Endothelial cell of umbilical vein (primary cell): ENCODE measurements at regions not wholly inside any gene's neighbourhood (a gene's known extent, or its start where the extent isn't known, plus 50 kb on each side); places are given as distances from the start of the nearest gene placed in this dataset.

Source experiments
- BruUV-seq: library from RNA; stranded (reverse); fragments of 400-500 nt; replicated peaks from 2 replicates; lab custom pipeline; 2021; lab: Mats Ljungman, UMichigan
- CTCF ChIA-PET: fragments of 300-600, 350-600 bp; sonication (Branson Sonifier 250); formaldehyde crosslinking; loops from one replicate; lab custom pipeline; 2021; ENCODE audit warnings: antibody characterized with exemption, inconsistent platforms; lab: Charles Lee
- POLR2A ChIA-PET: fragments of 300-600, 350-600 bp; sonication (Branson Sonifier 250); formaldehyde crosslinking; loops from one replicate; lab custom pipeline; 2021; ENCODE audit warnings: antibody characterized with exemption, inconsistent platforms; lab: Charles Lee
- DNase-seq: peaks from one replicate; pipeline ENCODE4 v3.0.0-alpha.2; 2011; ENCODE audit warnings: low read depth, low spot score
- FAIRE-seq: peaks from 2 replicates; lab custom pipeline; 2011; peaks lifted over from hg19 to GRCh38; lab: Jason Lieb, UNC
- H2AFZ ChIP-seq: 2 replicates; pipeline ENCODE4 v1.6.0; 2012; ENCODE audit warnings: low read depth, low read length, control low read depth, inconsistent platforms
- H3K27ac ChIP-seq: 2 replicates; pipeline ENCODE4 v1.5.1; 2011; ENCODE audit warnings: low read depth, mild to moderate bottlenecking, control low read depth, low read length, moderate library complexity; ENCODE audit not compliant: insufficient read depth
- H3K27me3 ChIP-seq, 2 experiments: 2 replicates each; pipeline versions ENCODE4 v1.6.0 to v1.6.1; 2011; ENCODE audit warnings: low read length in 2 of 2, mixed read lengths in 1 of 2; ENCODE audit not compliant: control insufficient read depth in 2 of 2, insufficient read depth in 2 of 2
- H3K36me3 ChIP-seq, 2 experiments: 2 replicates in 1 of 2; 3 replicates in 1 of 2; pipeline ENCODE4 v1.5.1; 2011; ENCODE audit warnings: low read length in 2 of 2, mild to moderate bottlenecking in 1 of 2, moderate library complexity in 1 of 2; ENCODE audit not compliant: control insufficient read depth in 2 of 2, insufficient read depth in 2 of 2; ENCODE audit errors: extremely low read depth in 1 of 2
- H3K4me1 ChIP-seq: 3 replicates; pipeline ENCODE4 v1.5.1; 2011; ENCODE audit warnings: mild to moderate bottlenecking, low read length; ENCODE audit not compliant: control insufficient read depth, insufficient read depth; ENCODE audit errors: extremely low read depth
- H3K4me2 ChIP-seq: 2 replicates; pipeline ENCODE4 v1.6.1; 2011; ENCODE audit warnings: low read length, control low read depth, mixed read lengths; ENCODE audit not compliant: insufficient read depth
- H3K4me3 ChIP-seq, 3 experiments: fragments of 200-600 bp in 1 of 3; sonication (generic), shearing (Covaris generic) in 1 of 3; replicated peaks in 1 of 3; 2 replicates each; pipeline ENCODE4 v1.5.1; 2011 to 2016; ENCODE audit warnings: control low read depth in 3 of 3, low read length in 3 of 3, mild to moderate bottlenecking in 2 of 3, inconsistent platforms in 1 of 3, low read depth in 1 of 3, moderate library complexity in 1 of 3; ENCODE audit not compliant: insufficient read depth in 1 of 3
- H3K79me2 ChIP-seq: 2 replicates; pipeline ENCODE4 v1.6.0; 2012; ENCODE audit warnings: low read length, inconsistent platforms; ENCODE audit not compliant: control insufficient read depth, insufficient read depth
- H3K9ac ChIP-seq: replicated peaks from 2 replicates; pipeline ENCODE3; 2011; ENCODE audit warnings: low read length, control low read depth; ENCODE audit not compliant: insufficient read depth; ENCODE audit errors: extremely low read depth
- H3K9me1 ChIP-seq: replicated peaks from 3 replicates; pipeline ENCODE4 v1.6.0; 2011; ENCODE audit warnings: mild to moderate bottlenecking, low read length; ENCODE audit not compliant: control insufficient read depth, insufficient read depth; ENCODE audit errors: extremely low read depth
- H3K9me3 ChIP-seq: replicated peaks from 2 replicates; pipeline ENCODE4 v1.5.1; 2012; ENCODE audit warnings: low read length, inconsistent platforms; ENCODE audit not compliant: control insufficient read depth, insufficient read depth
- H4K20me1 ChIP-seq: replicated peaks from 2 replicates; pipeline ENCODE3; 2011; ENCODE audit warnings: mild to moderate bottlenecking, low read length; ENCODE audit not compliant: control insufficient read depth, insufficient read depth; ENCODE audit errors: extremely low read depth
- CTCF ChIP-seq, 2 donors: IDR thresholded peaks; 1 replicate in 1 of 2; 2 replicates in 1 of 2; pipeline ENCODE4 v1.5.1; 2011; ENCODE audit warnings: low read length in 2 of 2, mild to moderate bottlenecking in 2 of 2, moderate library complexity in 2 of 2, control low read depth in 1 of 2, inconsistent platforms in 1 of 2, low read depth in 1 of 2; ENCODE audit not compliant: insufficient read depth in 1 of 2; ENCODE audit errors: extremely low read depth in 1 of 2
- EZH2 ChIP-seq: IDR thresholded peaks from 2 replicates; pipeline ENCODE4 v1.6.1; 2012; ENCODE audit warnings: borderline replicate concordance, low read depth, mild to moderate bottlenecking, moderate library complexity, low read length, inconsistent platforms; ENCODE audit not compliant: severe bottlenecking
- FOS ChIP-seq: IDR thresholded peaks from 2 replicates; pipeline ENCODE4 v1.6.1; 2011; ENCODE audit warnings: mild to moderate bottlenecking, low read length, moderate library complexity, borderline replicate concordance; ENCODE audit not compliant: insufficient read depth
- GATA2 ChIP-seq: IDR thresholded peaks from 2 replicates; pipeline ENCODE4 v1.7.0; 2011; ENCODE audit warnings: low read depth, mild to moderate bottlenecking, moderate library complexity, mixed read lengths, low read length; ENCODE audit not compliant: insufficient read length, insufficient read depth
- JUN ChIP-seq: IDR thresholded peaks from 2 replicates; pipeline ENCODE4 v1.6.1; 2011; ENCODE audit warnings: borderline replicate concordance, low read depth; ENCODE audit not compliant: insufficient read length, insufficient read depth
- MAX ChIP-seq: IDR thresholded peaks from 2 replicates; pipeline ENCODE4 v1.6.1; 2011; ENCODE audit not compliant: insufficient read depth, insufficient read length
- MYC ChIP-seq: IDR thresholded peaks from one replicate; pipeline ENCODE4 v1.6.1; 2011; ENCODE audit warnings: mild to moderate bottlenecking, low read depth, low read length
- POLR2A ChIP-seq: IDR thresholded peaks from 2 replicates; pipeline ENCODE4 v1.6.1; 2012; ENCODE audit warnings: low read depth, mild to moderate bottlenecking, control low read depth, low read length
- POLR2AphosphoS5 ChIP-seq: IDR thresholded peaks from 2 replicates; pipeline ENCODE4 v1.6.1; 2012; ENCODE audit warnings: low read depth, mild to moderate bottlenecking, control low read depth, low read length, moderate library complexity; ENCODE audit not compliant: insufficient read depth
- dilution Hi-C: fragments of 300-500 bp; cut with MboI; formaldehyde crosslinking; loops from one replicate; pipeline ENCODE4 v1.15.0; 2019; ENCODE audit warnings: low sequenced_read_pairs; ENCODE audit not compliant: extremely low pct_ligation_motif_present
- intact Hi-C: fragments of 100-400 bp; cut with micrococcal nuclease; formaldehyde crosslinking; loops from one replicate; pipeline ENCODE4 v1.10.0; 2022

GRCh38 chr11:92894197-92894596 lies 75.3 kb upstream of the MTNR1B start:
- DNase-seq (no peak), FAIRE-seq (no peak)
- Histone ChIP-seq H3K4me1 (no peaks in the 10 kb centered on the region), H3K79me2 (no peaks in the 10 kb centered on the region), H3K4me2 (no peak overlapping the region), H2AFZ (no peak overlapping the region), H3K27me3 (no peaks in the 10 kb centered on the region), H3K9me3 (no peaks in the 10 kb centered on the region), H4K20me1 (no peaks in the 10 kb centered on the region), H3K9me1 (no peaks in the 10 kb centered on the region), H3K36me3 (no peaks in the 10 kb centered on the region), H3K9ac (no peak overlapping the region), H3K4me3 (no peak overlapping the region), H3K27ac (no peak overlapping the region)
- BruUV-seq: no TSS peak
- intact Hi-C loops (no loop called here), dilution Hi-C loops (no loop called here)
- ChIA-PET CTCF (no interaction called here), POLR2A (no interaction called here)
- TF ChIP-seq POLR2A (no peak), FOS (no peak), CTCF (IDR thresholded peaks at IDR 0.05; ENCODE audit: extremely low read depth in 1 of 2, insufficient read depth in 1 of 2, low read depth in 1 of 2, low read length in 2 of 2) (no peak), MYC (no peak), JUN (no peak), MAX (no peak), POLR2AphosphoS5 (no peak), GATA2 (no peak), EZH2 (no peak)
